Right atrium auricular region (tissue), 2 donors: ENCODE measurements at regions not wholly inside any gene's neighbourhood (a gene's known extent, or its start where the extent isn't known, plus 50 kb on each side); places are given as distances from the start of the nearest gene placed in this dataset.
"Not testable (repeated sequence)": the region's sequence is repeated elsewhere in the genome, so short reads cannot be mapped to it uniquely, and the experiment has no call there.

Source experiments
- DNase-seq: peaks from one replicate; pipeline ENCODE4 v3.0.0-alpha.2; 2019; ENCODE audit warnings: low spot score
- H3K27ac ChIP-seq, 2 donors: fragments of 200-600 bp; sonication (generic); 1 replicate in 1 of 2; 2 replicates in 1 of 2; pipeline ENCODE4 v1.5.1; 2016 to 2019
- H3K27me3 ChIP-seq, 2 donors: fragments of 200-600 bp; sonication (generic); one replicate each; pipeline versions ENCODE4 v1.5.1 to v1.6.0; 2017 to 2019
- H3K36me3 ChIP-seq: fragments of 200-600 bp; sonication (generic); one replicate; pipeline ENCODE4 v1.5.1; 2016
- H3K4me1 ChIP-seq, 2 donors: fragments of 200-600 bp; sonication (generic); one replicate each; pipeline versions ENCODE4 v1.5.1 to v1.6.0; 2017 to 2019
- H3K4me3 ChIP-seq, 2 donors: fragments of 200-600 bp; sonication (generic); 1 replicate in 1 of 2; 2 replicates in 1 of 2; pipeline ENCODE4 v1.5.1; 2017 to 2019; ENCODE audit warnings: mild to moderate bottlenecking in 1 of 2, moderate library complexity in 1 of 2
- H3K9me3 ChIP-seq, 2 donors: fragments of 200-600 bp; sonication (generic); one replicate each; pipeline ENCODE4 v1.5.1; 2019
- CTCF ChIP-seq, 2 donors: fragments of 200-600 bp; sonication (generic); IDR thresholded peaks; one replicate each; pipeline ENCODE4 v1.5.1; 2019; ENCODE audit warnings: antibody characterized with exemption in 2 of 2

- Histone ChIP-seq H3K27me3 (no peaks in the 10 kb centered on the region), H3K4me1 (no peaks in the 10 kb centered on the region), H3K9me3 (peaks cover 0 to 4% of the 10 kb centered on the region in 2 donors), H3K4me3 (no peak overlapping the region), H3K27ac (no peak overlapping the region), H3K36me3 (no peaks in the 10 kb centered on the region)
- TF ChIP-seq CTCF (IDR thresholded peaks at IDR 0.05): no peak
- no peak for DNase-seq
Observed at GRCh38 chr1:194857413-194857812, 1671.0 kb upstream of the B3GALT2 start.

GRCh38 chr1:194848846-194849245, 1662.4 kb upstream of the B3GALT2 start:
- Histone ChIP-seq H3K4me1 (no peaks in the 10 kb centered on the region), H3K36me3 (no peaks in the 10 kb centered on the region), H3K27me3 (no peaks in the 10 kb centered on the region), H3K4me3 (no peak overlapping the region), H3K27ac (no peak overlapping the region), H3K9me3 (peaks cover 0 to 2% of the 10 kb centered on the region in 2 donors)
- DNase-seq: no peak
- no peak for TF ChIP-seq CTCF (IDR thresholded peaks at IDR 0.05)

GRCh38 chr1:194846488-194846887, 1660.1 kb upstream of the B3GALT2 start:
- no peak for TF ChIP-seq CTCF (IDR thresholded peaks at IDR 0.05)
- Histone ChIP-seq H3K27ac (no peak overlapping the region), H3K4me1 (no peaks in the 10 kb centered on the region), H3K9me3 (no peaks in the 10 kb centered on the region), H3K4me3 (no peak overlapping the region), H3K36me3 (no peaks in the 10 kb centered on the region), H3K27me3 (no peaks in the 10 kb centered on the region)
- no peak for DNase-seq

GRCh38 chr1:194843077-194843476, 1656.7 kb upstream of the B3GALT2 start:
- no peak for TF ChIP-seq CTCF (IDR thresholded peaks at IDR 0.05)
- H3K9me3 ChIP-seq: peaks cover 0 to 6% of the 10 kb centered on the region in 2 donors
- H3K27me3 ChIP-seq: no peaks in the 10 kb centered on the region
- H3K4me1 ChIP-seq: no peaks in the 10 kb centered on the region
- DNase-seq: no peak
- no peaks in the 10 kb centered on the region for H3K36me3 ChIP-seq
- H3K4me3 ChIP-seq: no peak overlapping the region
- H3K27ac ChIP-seq: no peak overlapping the region

- TF ChIP-seq CTCF (IDR thresholded peaks at IDR 0.05): no peak
- Histone ChIP-seq H3K27me3 (no peaks in the 10 kb centered on the region), H3K36me3 (no peaks in the 10 kb centered on the region), H3K27ac (no peak overlapping the region), H3K9me3 (no peaks in the 10 kb centered on the region), H3K4me3 (no peak overlapping the region), H3K4me1 (no peaks in the 10 kb centered on the region)
- no peak for DNase-seq
Observed at GRCh38 chr1:194833111-194833510, 1646.7 kb upstream of the B3GALT2 start.

GRCh38 chr1:194831595-194831994, 1645.2 kb upstream of the B3GALT2 start:
- not testable (repeated sequence) for H3K4me1 ChIP-seq, H3K27me3 ChIP-seq, H3K4me3 ChIP-seq, H3K27ac ChIP-seq, H3K9me3 ChIP-seq, DNase-seq, H3K36me3 ChIP-seq
